Panc1 (cell line): ENCODE measurements at regions not wholly inside any gene's neighbourhood (a gene's known extent, or its start where the extent isn't known, plus 50 kb on each side); places are given as distances from the start of the nearest gene placed in this dataset.
"Not testable (repeated sequence)": the region's sequence is repeated elsewhere in the genome, so short reads cannot be mapped to it uniquely, and the experiment has no call there.

Source experiments
- ATAC-seq: fragments of 200-7000 bp; cut with Tn5 transposase; 2 replicates; pipeline ENCODE4 v1.9.1; 2020; ENCODE audit warnings: mild to moderate bottlenecking, moderate library complexity
- BruUV-seq: library from RNA; stranded (reverse); fragments of 400-500 nt; replicated peaks from 2 replicates; lab custom pipeline; 2021; lab: Mats Ljungman, UMichigan
- CTCF ChIA-PET: fragments of 300-600 bp; sonication (Branson Sonifier 250); formaldehyde crosslinking; loops from one replicate; lab custom pipeline; 2022; ENCODE audit warnings: antibody characterized with exemption; lab: Charles Lee
- POLR2A ChIA-PET: fragments of 300-600 bp; sonication (Branson Sonifier 250); formaldehyde crosslinking; loops from one replicate; lab custom pipeline; 2022; ENCODE audit warnings: antibody characterized with exemption; lab: Charles Lee
- DNase-seq: peaks from one replicate; pipeline ENCODE4 v3.0.0-alpha.2; 2010; ENCODE audit warnings: low read depth, low spot score
- H3K27ac ChIP-seq: 2 replicates; pipeline ENCODE4 v1.5.1; 2011; ENCODE audit warnings: mild to moderate bottlenecking, low read length, inconsistent platforms
- H3K27me3 ChIP-seq: fragments of 200-500 bp; sonication (Bioruptor generic); 2 replicates; pipeline ENCODE4 v1.6.0; 2014; ENCODE audit warnings: low read length, inconsistent platforms; ENCODE audit not compliant: control insufficient read depth, insufficient read depth
- H3K36me3 ChIP-seq: fragments of 200-500 bp; sonication (Bioruptor generic); 2 replicates; pipeline ENCODE4 v1.5.1; 2014; ENCODE audit warnings: inconsistent platforms, mild to moderate bottlenecking, low read length, moderate library complexity; ENCODE audit not compliant: control insufficient read depth, insufficient read depth
- H3K4me1 ChIP-seq: 2 replicates; pipeline ENCODE4 v1.5.1; 2011; ENCODE audit warnings: inconsistent platforms, mild to moderate bottlenecking, low read length, moderate library complexity; ENCODE audit not compliant: control insufficient read depth, insufficient read depth
- H3K4me3 ChIP-seq, 2 experiments: 2 replicates each; pipeline ENCODE4 v1.5.1; 2011 to 2012; ENCODE audit warnings: low read depth in 2 of 2, low read length in 2 of 2, mild to moderate bottlenecking in 2 of 2, inconsistent platforms in 1 of 2, moderate library complexity in 1 of 2
- H3K9me3 ChIP-seq: fragments of 200-500 bp; sonication (Bioruptor generic); 2 replicates; pipeline ENCODE4 v1.5.1; 2014; ENCODE audit warnings: low read depth, mild to moderate bottlenecking, inconsistent platforms, low read length, moderate library complexity; ENCODE audit not compliant: control insufficient read depth, insufficient read depth
- TCF7L2 ChIP-seq: IDR thresholded peaks from 2 replicates; pipeline ENCODE4 v1.6.1; 2011; ENCODE audit warnings: mild to moderate bottlenecking, low read depth, low read length, inconsistent platforms
- in situ Hi-C: cut with HindIII; loops from 2 replicates; pipeline ENCODE4 v1.10.0; 2016; ENCODE audit warnings: low sequenced_read_pairs, low pct_unique_long_range_greater_than_20kb
- intact Hi-C: fragments of 100-400 bp; cut with micrococcal nuclease; formaldehyde crosslinking; loops from one replicate; pipeline ENCODE4 v1.10.0; 2022; ENCODE audit not compliant: unreplicated experiment
- TF ChIP-seq, protein P1 (sequence below): fragments of 450-650 bp; IDR thresholded peaks from 2 replicates; pipeline ENCODE4 v1.5.1; 2017; ENCODE audit warnings: mild to moderate bottlenecking
- TF ChIP-seq, protein P2 (sequence below), 2 experiments: IDR thresholded peaks; 2 replicates each; pipeline ENCODE4 v1.6.1; 2011 to 2012; ENCODE audit warnings: low read depth in 2 of 2, control low read depth in 1 of 2, low read length in 1 of 2, mild to moderate bottlenecking in 1 of 2, moderate library complexity in 1 of 2; ENCODE audit not compliant: insufficient read depth in 1 of 2

GRCh38 chr15:85289677-85290365, 90.6 kb upstream of the AKAP13 start:
- intact Hi-C loops = loop anchor here (10.0 kb wide), 1 partner anchor 415 kb away; no protein-coding TSS in a partner anchor
- POLR2A ChIA-PET = interaction anchor here (0.6 to 0.7 kb wide), 2 partner anchors 13 to 41 kb away, joined by 3 to 4 read pairs; no protein-coding TSS in a partner anchor
- in situ Hi-C loops = no loop called here

GRCh38 chr15:85292583-85292982, 87.8 kb upstream of the AKAP13 start:
- POLR2A ChIA-PET = interaction anchor here (0.7 kb wide), 1 partner anchor 416 kb away, joined by 10 read pairs; no protein-coding TSS in a partner anchor
- DNase-seq, H3K27ac ChIP-seq, H3K4me1 ChIP-seq, H3K4me3 ChIP-seq, in situ Hi-C loops, BruUV-seq, ATAC-seq, H3K36me3 ChIP-seq, CTCF ChIA-PET, H3K27me3 ChIP-seq, H3K9me3 ChIP-seq: not testable (repeated sequence)
- intact Hi-C loops = loop anchor here (10.0 kb wide), 1 partner anchor 412 kb away; no protein-coding TSS in a partner anchor

More at GRCh38 chr15:85289677-85290365, 90.6 kb upstream of the AKAP13 start:
- Histone ChIP-seq H3K36me3 (no peaks in the 10 kb centered on the region), H3K4me1 (no peaks in the 10 kb centered on the region), H3K4me3 (no peak overlapping the region), H3K9me3 (no peaks in the 10 kb centered on the region), H3K27ac (no peak overlapping the region), H3K27me3 (peaks cover 5% of the 10 kb centered on the region; the same call in 1 of the 2 replicates)
- DNase-seq (peak; percentile 32), ATAC-seq (peak; percentile 85)
- no TSS peak for BruUV-seq
- TF ChIP-seq, protein P1, sequence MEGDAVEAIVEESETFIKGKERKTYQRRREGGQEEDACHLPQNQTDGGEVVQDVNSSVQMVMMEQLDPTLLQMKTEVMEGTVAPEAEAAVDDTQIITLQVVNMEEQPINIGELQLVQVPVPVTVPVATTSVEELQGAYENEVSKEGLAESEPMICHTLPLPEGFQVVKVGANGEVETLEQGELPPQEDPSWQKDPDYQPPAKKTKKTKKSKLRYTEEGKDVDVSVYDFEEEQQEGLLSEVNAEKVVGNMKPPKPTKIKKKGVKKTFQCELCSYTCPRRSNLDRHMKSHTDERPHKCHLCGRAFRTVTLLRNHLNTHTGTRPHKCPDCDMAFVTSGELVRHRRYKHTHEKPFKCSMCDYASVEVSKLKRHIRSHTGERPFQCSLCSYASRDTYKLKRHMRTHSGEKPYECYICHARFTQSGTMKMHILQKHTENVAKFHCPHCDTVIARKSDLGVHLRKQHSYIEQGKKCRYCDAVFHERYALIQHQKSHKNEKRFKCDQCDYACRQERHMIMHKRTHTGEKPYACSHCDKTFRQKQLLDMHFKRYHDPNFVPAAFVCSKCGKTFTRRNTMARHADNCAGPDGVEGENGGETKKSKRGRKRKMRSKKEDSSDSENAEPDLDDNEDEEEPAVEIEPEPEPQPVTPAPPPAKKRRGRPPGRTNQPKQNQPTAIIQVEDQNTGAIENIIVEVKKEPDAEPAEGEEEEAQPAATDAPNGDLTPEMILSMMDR = peak; percentile 76
- TF ChIP-seq, protein P2, sequence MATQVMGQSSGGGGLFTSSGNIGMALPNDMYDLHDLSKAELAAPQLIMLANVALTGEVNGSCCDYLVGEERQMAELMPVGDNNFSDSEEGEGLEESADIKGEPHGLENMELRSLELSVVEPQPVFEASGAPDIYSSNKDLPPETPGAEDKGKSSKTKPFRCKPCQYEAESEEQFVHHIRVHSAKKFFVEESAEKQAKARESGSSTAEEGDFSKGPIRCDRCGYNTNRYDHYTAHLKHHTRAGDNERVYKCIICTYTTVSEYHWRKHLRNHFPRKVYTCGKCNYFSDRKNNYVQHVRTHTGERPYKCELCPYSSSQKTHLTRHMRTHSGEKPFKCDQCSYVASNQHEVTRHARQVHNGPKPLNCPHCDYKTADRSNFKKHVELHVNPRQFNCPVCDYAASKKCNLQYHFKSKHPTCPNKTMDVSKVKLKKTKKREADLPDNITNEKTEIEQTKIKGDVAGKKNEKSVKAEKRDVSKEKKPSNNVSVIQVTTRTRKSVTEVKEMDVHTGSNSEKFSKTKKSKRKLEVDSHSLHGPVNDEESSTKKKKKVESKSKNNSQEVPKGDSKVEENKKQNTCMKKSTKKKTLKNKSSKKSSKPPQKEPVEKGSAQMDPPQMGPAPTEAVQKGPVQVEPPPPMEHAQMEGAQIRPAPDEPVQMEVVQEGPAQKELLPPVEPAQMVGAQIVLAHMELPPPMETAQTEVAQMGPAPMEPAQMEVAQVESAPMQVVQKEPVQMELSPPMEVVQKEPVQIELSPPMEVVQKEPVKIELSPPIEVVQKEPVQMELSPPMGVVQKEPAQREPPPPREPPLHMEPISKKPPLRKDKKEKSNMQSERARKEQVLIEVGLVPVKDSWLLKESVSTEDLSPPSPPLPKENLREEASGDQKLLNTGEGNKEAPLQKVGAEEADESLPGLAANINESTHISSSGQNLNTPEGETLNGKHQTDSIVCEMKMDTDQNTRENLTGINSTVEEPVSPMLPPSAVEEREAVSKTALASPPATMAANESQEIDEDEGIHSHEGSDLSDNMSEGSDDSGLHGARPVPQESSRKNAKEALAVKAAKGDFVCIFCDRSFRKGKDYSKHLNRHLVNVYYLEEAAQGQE (IDR thresholded peaks at IDR 0.05; ENCODE audit: insufficient read depth in 1 of 2, low read depth in 2 of 2, low read length in 1 of 2) = no peak
- no peak for TF ChIP-seq TCF7L2
- CTCF ChIA-PET = interaction anchor here (0.6 kb wide), 2 partner anchors 407 to 473 kb away, joined by 3 read pairs; no protein-coding TSS in a partner anchor
